ENCODE measurements at regions not wholly inside any gene's neighbourhood (a gene's known extent, or its start where the extent isn't known, plus 50 kb on each side); places are given as distances from the start of the nearest gene placed in this dataset.

DNA sequence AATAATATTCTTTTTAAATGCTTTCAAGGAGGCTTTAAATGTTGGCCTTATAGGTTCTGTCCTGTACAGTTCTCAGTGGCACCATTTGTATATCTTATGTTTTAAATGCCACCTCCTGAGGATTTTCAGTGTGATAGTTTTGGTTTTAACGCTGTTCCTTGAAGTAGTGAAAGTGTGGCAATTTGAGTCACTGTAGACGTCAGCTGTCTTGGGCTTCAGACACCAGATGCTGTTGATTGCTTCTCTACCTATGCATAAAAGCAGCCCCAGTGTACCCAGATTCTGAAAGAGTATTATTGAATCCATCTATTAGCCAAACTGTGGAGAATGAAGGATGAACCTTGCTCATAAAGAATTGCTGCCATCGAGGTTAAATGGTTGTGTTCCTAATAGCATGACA, 316.8 kb upstream of the GBE1 start:
- no peak for DNase-seq

DNA sequence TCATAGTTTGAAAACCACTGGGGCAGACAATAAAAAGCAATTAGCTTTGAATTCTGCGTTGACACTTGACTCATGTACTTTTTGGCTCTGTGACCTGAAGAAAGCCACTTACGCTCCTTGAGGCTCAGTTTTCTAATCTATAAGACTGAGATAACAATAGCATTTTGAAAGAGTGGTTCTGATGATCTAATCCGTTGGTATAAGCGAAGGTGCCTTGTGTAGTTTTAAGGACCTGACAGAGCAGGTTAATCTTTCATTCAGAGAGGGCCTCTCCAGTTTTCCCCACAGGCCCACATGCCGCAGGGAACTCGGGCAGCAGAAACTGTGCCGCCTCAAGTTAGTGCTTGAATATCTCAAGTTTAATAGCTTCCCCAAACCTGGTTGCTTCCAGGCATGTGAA, 306.0 kb upstream of the GBE1 start:
- DNase-seq: no peak

GRCh38 chr3:82058809-82059208, 297.4 kb upstream of the GBE1 start:
- no peak for DNase-seq

DNA sequence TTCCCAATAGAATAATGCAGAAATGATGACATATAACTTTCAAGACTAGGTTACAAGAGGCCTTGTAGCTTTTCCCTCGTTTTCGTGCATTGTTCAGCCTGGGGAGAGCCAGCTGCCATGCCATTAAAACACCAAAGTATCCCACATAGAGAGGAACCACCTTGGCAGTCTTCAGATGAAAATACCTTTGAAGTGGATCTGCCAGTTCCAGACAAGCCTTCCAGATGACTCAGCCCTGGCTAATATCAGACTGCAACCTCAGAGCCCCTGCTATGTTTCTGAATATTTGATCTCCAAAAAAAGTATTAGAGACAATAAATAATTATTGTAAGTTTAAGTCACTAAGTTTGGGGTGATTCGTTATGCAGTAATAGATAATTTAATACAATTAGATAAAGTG, 294.3 kb upstream of the GBE1 start:
- no peak for DNase-seq

DNA sequence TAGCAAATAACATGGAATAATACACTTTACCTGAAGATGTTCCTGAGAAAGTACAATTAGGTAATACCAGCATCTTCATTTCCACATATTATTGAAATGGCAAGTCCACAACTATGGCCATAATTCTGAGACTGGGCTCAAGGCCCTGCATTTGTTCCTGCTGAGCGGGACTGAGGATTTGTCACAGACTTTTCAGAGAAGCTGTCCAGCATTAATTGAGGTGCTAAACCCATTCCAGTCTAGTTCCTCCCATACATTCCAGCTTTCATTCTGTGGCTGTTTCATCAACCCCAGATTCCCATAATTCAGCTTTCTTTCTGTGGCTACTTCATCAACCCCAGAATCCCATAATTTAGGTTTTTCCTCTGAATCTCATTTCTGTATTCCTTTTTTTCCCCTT, 293.4 kb upstream of the GBE1 start:
- no peak for DNase-seq

DNA sequence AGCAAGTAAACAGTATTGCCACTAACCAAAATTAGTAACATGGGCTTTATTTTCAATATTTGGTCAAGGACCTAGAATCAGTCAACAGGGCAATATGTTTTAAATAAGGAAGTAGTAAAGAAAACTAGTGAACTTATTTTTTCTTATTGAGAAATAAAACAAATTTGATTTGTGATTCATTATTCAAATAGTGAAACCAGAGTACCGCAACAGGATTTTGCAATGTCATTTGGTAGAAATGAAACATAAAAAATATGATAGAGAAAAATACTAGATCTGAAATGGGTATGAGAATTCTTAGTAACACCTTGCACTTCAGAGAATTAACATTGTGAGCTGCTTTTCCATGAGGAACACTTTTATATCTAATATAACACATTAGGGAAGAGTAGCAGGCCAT, 291.8 kb upstream of the GBE1 start:
- no peak for DNase-seq

- no peak for DNase-seq
These were observed 288.9 kb upstream of the GBE1 start for GRCh38 chr3:82050382-82050781.

DNA sequence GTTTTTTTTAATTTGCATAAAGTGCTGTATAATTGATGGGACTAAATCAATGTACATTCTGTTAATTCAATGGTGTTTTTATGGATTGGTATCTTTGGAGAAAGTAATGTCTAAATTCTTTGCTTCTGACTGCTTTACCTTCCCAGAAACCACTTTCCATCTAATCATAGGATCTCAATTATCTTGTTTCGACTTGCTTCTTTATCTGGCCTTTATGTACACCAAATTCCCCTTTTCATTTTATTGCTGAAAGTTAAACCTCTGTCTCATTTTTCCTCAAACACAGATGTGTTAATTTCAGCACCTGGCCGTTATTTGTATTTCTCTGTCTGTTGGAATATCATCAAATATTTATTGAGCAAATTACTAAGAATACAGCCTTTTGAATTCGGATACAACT, 287.3 kb upstream of the GBE1 start:
- DNase-seq: no peak

DNA sequence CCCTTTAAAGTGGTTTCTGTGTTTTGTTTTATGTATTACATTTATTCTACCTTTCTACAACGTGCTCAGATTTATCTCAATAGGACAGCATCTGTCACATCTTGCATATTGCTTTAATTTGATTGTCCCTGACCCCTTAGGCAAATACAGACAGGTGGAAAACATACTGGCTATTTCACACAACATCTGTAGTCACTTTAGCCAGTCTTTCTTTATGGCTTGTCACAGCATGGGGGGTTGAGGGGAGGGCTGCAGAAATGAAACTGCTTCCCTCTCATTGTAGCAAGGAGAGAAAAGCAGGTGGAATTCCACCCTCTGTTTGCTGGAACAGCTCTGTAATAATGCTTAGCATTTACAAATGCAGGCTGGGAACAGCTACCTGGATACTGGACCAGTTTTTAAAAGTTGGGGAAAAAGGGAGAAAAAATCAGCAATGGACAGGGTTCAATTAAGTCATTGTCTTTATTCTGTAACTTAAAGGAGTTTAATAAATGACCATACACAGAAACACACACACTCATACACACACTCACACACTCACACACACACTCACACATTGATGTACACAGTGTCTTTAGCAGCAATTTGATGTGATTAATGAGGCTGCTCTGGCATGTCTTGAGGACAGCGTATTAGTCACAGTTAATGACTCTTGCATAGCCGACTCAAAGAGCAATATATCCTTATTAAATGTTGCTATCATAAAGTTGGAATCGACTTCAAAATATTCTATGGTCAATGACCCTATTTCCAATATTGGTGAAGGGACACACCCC, 283.7 kb upstream of the GBE1 start:
- DNase-seq: no peak

DNA sequence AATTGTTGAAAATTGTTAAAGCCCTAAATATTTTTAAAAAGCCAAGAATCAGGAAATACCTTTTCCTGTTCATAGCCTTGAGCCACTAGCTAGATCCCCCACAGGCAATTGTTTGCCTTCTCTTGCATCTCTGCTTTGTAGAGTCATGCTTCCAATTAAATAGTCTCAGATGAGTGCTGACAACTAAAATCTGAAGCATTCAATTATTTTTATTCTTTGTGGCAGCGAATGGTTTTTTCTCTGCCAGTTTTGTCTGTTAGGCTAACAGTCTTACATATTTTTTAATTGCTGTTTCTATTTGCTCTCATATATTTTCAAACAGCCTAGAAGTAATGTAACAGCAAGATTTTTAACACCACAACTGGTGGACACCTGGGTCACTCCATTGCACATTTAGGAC, 277.1 kb upstream of the GBE1 start:
- no peak for DNase-seq

DNA sequence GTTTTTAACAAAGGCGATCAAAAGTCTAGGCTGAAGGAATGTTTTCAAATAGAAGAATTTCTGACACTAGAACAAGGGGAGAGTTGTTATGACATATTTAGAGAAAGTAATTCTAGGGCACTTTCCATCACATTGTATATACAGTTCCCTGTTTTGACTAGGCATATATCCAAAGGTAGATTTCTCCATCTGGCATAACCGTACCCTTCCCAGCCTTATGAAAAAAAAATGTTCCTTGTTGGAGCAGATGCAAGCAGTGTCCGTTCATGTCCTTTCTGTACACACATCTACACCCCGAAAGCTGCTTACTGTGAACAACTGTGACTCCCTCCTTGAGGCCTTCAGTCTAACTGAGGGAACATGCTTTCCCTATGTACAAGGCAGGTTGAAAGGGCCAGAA, 271.7 kb upstream of the GBE1 start:
- no peak for DNase-seq

GRCh38 chr3:82031596-82031995, 270.2 kb upstream of the GBE1 start:
- DNase-seq: no peak

GRCh38 chr3:82030916-82031315, 269.5 kb upstream of the GBE1 start:
- no peak for DNase-seq

- DNase-seq: no peak
These were observed 261.4 kb upstream of the GBE1 start for GRCh38 chr3:82022836-82023235.

GRCh38 chr3:82020282-82020681, 258.8 kb upstream of the GBE1 start:
- no peak for DNase-seq

- no peak for DNase-seq
These were observed 253.8 kb upstream of the GBE1 start for GRCh38 chr3:82015241-82015640.

GRCh38 chr3:82012775-82013174, 251.3 kb upstream of the GBE1 start:
- no peak for DNase-seq

DNA sequence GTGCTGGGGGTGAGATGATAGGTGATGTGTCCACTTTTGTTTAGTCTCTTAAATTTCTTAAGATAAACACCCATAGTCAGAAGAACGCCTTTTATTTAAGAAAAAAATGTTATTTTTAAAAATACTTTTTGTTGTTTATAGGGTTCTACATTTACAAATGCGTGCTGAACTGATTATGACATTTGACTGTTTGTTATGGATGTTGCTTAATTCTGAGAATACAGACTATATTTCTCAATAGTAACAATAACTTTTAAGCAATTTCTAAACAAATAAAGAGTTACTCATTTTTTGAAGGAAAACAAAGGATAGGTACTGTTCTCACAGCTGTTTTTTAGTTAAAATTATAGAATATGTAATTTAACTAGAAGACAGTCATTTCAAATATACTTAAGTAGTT, 249.9 kb upstream of the GBE1 start:
- DNase-seq: no peak

DNA sequence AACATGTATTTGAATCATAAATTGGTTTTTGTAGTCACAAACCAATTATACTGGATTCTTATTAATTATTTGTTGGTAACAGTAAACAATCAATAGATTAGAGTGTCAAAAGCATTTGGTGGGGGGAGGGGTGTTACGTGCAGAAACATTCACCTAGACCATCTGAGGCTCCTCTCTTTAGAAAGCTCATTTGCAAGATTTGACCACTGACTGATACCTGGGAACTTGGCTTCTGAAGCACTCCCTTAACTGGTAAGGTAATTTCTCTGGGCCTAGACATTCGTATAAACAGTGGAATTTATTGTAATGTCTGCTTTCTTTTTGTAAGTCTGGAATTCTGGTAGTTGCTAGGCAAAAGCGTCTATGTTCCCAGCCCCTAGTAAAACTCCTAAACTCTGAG, 243.8 kb upstream of the GBE1 start:
- DNase-seq: no peak

- DNase-seq: no peak
These were observed 242.8 kb upstream of the GBE1 start for GRCh38 chr3:82004266-82004665.

DNA sequence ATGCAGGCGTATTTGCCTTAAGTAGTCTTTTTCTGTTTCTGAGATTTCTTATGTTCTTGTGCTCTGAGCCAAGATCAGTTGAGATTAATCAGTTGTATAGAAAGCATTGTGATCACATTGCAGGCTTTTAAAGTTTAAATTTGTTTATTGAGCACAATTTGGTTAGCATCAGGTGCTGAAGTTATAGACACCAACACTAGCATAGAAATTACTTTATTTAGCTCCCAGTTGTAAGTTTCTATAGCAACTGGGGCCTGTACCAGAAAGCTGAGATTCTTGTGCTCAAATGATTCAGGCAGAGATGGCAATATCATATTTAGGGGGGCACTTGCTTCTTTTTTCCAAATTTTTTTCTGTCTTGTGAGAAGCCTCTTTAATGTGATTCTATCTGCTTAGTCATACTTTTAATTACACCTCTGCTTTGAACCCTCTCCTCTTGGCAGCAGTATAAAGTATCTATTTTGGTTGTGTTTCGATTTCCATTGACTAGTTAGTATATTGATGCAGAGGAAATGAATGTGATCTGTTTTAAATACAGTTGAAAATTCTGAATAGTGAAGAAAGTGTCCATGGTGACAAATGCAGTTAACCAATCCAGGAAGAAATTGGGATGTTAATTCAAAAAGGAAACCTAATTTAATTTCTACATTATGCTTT, 241.7 kb upstream of the GBE1 start:
- no peak for DNase-seq

DNA sequence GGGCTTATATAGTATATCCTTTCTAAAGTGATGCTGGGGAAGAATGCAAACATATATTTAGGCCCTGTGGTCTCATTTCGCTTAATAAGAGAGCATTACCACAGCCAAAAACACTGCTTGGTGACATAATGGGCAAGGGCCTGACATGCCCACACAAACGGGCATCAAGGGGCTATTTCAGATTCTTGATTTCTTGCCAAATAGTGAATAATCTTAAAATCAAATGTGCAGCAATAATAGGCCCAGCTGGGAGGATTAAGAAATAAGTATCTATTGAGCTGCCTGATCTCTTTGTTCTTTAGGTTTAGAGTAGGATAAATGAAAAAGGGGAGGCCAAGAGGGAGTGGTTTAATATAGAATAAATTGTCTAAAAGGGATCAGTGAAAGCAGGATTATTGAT, 241.0 kb upstream of the GBE1 start:
- DNase-seq: no peak

DNA sequence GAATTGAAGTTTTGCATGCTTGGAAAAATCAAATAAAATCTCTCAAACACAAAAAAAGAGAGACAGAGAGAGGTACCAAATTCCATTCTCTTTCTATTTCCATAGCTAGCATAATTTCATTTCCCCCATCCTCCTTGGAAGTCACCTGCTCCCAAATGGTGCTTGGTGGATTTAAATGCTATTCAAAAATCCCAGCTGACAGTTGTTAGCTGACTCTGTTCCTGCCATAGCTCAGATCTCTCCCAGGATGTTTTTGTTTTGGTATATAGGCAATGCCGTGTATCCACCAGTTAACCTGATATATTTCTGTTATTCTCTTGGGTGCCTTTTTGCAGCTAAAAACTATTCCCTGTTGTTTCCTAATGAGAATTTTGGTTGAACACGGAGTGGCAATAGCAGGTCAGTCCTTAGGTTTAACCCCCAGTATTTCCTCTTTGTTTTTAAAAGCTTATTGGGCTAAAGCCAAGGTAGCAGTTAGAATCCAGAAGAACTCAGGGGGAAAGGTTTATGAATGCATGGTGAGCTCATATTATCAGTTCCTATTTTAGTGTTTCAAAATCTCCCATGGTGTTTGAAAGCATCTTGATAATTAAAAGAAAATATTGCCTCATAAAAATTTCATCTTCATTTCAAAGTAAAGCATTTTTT, 240.0 kb upstream of the GBE1 start:
- DNase-seq: no peak

GRCh38 chr3:82000773-82001172, 239.3 kb upstream of the GBE1 start:
- DNase-seq: no peak

All from activated gamma-delta T cell treated with Interleukin-2 at 50 U/mL for 16 hours (primary cell).